Endometrium (tissue), 2 donors: ENCODE measurements at regions not wholly inside any gene's neighbourhood (a gene's known extent, or its start where the extent isn't known, plus 50 kb on each side); places are given as distances from the start of the nearest gene placed in this dataset.
"Not testable (repeated sequence)": the region's sequence is repeated elsewhere in the genome, so short reads cannot be mapped to it uniquely, and the experiment has no call there.

Experiments used
- FAIRE-seq: peaks from 2 replicates; lab custom pipeline; 2012; peaks lifted over from hg19 to GRCh38; lab: Jason Lieb, UNC
- donor health status: control.
- donor health status: control.

GRCh38 chr4:69344786-69345185, 64.5 kb downstream of the UGT2B28 start:
- FAIRE-seq = not testable (repeated sequence)

- FAIRE-seq = not testable (repeated sequence)
Observed at GRCh38 chr4:69348746-69349145, 68.5 kb downstream of the UGT2B28 start.

- no peak for FAIRE-seq
Observed at GRCh38 chr4:69360271-69360670, 80.0 kb downstream of the UGT2B28 start.

GRCh38 chr4:69360768-69361167, 80.5 kb downstream of the UGT2B28 start:
- not testable (repeated sequence) for FAIRE-seq

- FAIRE-seq = no peak
Observed at GRCh38 chr4:69362351-69362750, 82.1 kb downstream of the UGT2B28 start.

GRCh38 chr4:69367664-69368063, 87.4 kb downstream of the UGT2B28 start:
- FAIRE-seq = not testable (repeated sequence)

- no peak for FAIRE-seq
Observed at GRCh38 chr4:69376450-69376849, 96.2 kb downstream of the UGT2B28 start.

- no peak for FAIRE-seq
Observed at GRCh38 chr4:69377562-69377961, 97.3 kb downstream of the UGT2B28 start.

GRCh38 chr4:69383281-69383680, 103.0 kb downstream of the UGT2B28 start:
- FAIRE-seq = no peak

- FAIRE-seq = peak; percentile 4
Observed at GRCh38 chr4:69389111-69389510, 106.6 kb downstream of the UGT2B4 start.

- no peak for FAIRE-seq
Observed at GRCh38 chr4:69408451-69408850, 87.3 kb downstream of the UGT2B4 start.

GRCh38 chr4:69411981-69412380, 83.7 kb downstream of the UGT2B4 start:
- not testable (repeated sequence) for FAIRE-seq

GRCh38 chr4:69424722-69425121, 71.0 kb downstream of the UGT2B4 start:
- FAIRE-seq = not testable (repeated sequence)
